ENCODE measurements at regions not wholly inside any gene's neighbourhood (a gene's known extent, or its start where the extent isn't known, plus 50 kb on each side); places are given as distances from the start of the nearest gene placed in this dataset.

GRCh38 chr4:80129785-80130184 lies 56.8 kb upstream of the ANTXR2 start:
- intact Hi-C loops (cut with DNase I): no loop called here

GRCh38 chr4:80128941-80129340 lies 55.9 kb upstream of the ANTXR2 start:
- Histone ChIP-seq H3K27ac (no peak overlapping the region), H3K9me3 (no peaks in the 10 kb centered on the region), H3K27me3 (ENCODE audit: insufficient read depth in 3 of 3, low read length in 2 of 3) (no peaks in the 10 kb centered on the region), H3K36me3 (ENCODE audit: insufficient read depth in 1 of 2, low read depth in 1 of 2) (no peaks in the 10 kb centered on the region), H3K4me1 (no peaks in the 10 kb centered on the region), H3K4me3 (no peak overlapping the region)
- intact Hi-C loops (cut with DNase I): no loop called here
- DNase-seq (no peak), ATAC-seq (no peak)
- TF ChIP-seq CTCF (IDR thresholded peaks at IDR 0.05): no peak

More at GRCh38 chr4:80129785-80130184, 56.8 kb upstream of the ANTXR2 start:
- H3K9me3 ChIP-seq: no peaks in the 10 kb centered on the region
- ATAC-seq: no peak
- H3K27me3 ChIP-seq (ENCODE audit: insufficient read depth in 3 of 3, low read length in 2 of 3): no peaks in the 10 kb centered on the region
- no peak for DNase-seq
- H3K4me3 ChIP-seq: no peak overlapping the region
- H3K27ac ChIP-seq: no peak overlapping the region
- no peak for TF ChIP-seq CTCF (IDR thresholded peaks at IDR 0.05)
- no peaks in the 10 kb centered on the region for H3K4me1 ChIP-seq
- H3K36me3 ChIP-seq (ENCODE audit: insufficient read depth in 1 of 2, low read depth in 1 of 2): no peaks in the 10 kb centered on the region

- no peak for TF ChIP-seq CTCF (IDR thresholded peaks at IDR 0.05)
- ATAC-seq (no peak), DNase-seq (no peak)
- Histone ChIP-seq H3K36me3 (ENCODE audit: insufficient read depth in 1 of 2, low read depth in 1 of 2) (no peaks in the 10 kb centered on the region), H3K27me3 (ENCODE audit: insufficient read depth in 3 of 3, low read length in 2 of 3) (no peaks in the 10 kb centered on the region), H3K4me3 (no peak overlapping the region), H3K9me3 (no peaks in the 10 kb centered on the region), H3K27ac (no peak overlapping the region), H3K4me1 (no peaks in the 10 kb centered on the region)
- intact Hi-C loops (cut with DNase I): no loop called here
- 79 to 93% (median 92%) methylated on average over 3 of the region's 3 CpGs for WGBS, 3 donors
Measured at GRCh38 chr4:80127870-80128419, 54.9 kb upstream of the ANTXR2 start.

GRCh38 chr4:80126435-80126834 lies 53.4 kb upstream of the ANTXR2 start:
- intact Hi-C loops (cut with DNase I): no loop called here
- Histone ChIP-seq H3K27me3 (ENCODE audit: insufficient read depth in 3 of 3, low read length in 2 of 3) (no peaks in the 10 kb centered on the region), H3K4me1 (no peaks in the 10 kb centered on the region), H3K27ac (no peak overlapping the region), H3K36me3 (ENCODE audit: insufficient read depth in 1 of 2, low read depth in 1 of 2) (no peaks in the 10 kb centered on the region), H3K4me3 (no peak overlapping the region), H3K9me3 (no peaks in the 10 kb centered on the region)
- 88 to 95% (median 89%) methylated on average over 2 of the region's 2 CpGs for WGBS, 3 donors
- no peak for TF ChIP-seq CTCF (IDR thresholded peaks at IDR 0.05)
- DNase-seq (no peak), ATAC-seq (no peak)
